HG02970 (cell line): ENCODE measurements at regions not wholly inside any gene's neighbourhood (a gene's known extent, or its start where the extent isn't known, plus 50 kb on each side); places are given as distances from the start of the nearest gene placed in this dataset.

Source experiments
- ATAC-seq: cut with Tn5 transposase; IDR thresholded peaks from one replicate; pipeline ENCODE4 v1.9.1; 2021; ENCODE audit warnings: mild to moderate bottlenecking, moderate library complexity, moderate number of reproducible peaks; ENCODE audit not compliant: unreplicated experiment, low FRiP score

DNA sequence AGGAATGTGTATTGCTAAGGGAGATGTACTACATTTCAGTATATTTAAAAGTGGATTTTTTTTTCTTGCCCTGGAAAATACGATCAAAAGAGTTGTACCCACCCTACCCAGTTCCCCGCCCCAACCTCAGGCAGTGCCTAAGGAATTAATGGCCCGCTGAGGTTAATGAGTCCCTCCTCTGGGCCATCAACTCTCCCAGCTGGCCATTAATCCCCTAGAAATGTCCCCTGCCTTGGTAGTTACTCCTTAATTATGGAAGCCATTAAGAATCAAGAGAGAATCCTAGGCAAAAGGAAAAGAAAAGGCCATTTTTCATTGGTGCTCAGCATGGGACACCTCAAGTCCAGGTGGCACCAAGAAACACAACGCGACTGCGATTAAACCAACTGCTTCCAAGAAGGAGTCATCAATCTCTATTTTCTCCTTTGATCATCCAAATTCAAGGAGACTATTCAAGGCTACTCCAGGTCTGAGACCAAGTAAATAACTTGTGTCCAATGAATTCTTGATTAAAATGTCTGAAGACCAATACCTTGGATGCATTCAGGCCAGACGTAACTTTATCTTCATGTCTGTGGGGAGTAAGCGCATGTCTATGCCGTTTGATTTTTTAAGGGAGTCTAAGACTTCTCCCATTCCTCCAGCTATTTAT is 1962.2 kb upstream of the WWC1 start:
- ATAC-seq, result no peak

DNA sequence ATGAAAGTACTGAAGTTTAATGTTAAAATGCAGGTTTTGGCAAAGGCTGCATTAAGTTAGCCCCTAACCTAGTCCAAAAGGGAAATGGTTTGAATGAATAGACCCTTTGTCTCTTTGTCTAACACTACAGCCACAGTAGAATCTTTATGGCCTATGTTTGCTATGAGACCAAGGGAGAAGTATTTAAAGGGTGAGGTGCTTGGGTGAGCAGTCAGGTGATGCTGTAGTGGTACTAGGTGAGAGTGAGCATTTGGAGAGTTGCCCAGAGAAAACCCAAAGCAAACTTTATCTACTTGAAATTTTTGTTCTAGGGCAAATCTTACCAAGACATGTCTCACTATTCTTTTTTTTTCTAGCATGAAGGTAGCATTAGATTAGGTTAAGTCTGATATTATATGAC is 1961.4 kb upstream of the WWC1 start:
- ATAC-seq, result no peak

DNA sequence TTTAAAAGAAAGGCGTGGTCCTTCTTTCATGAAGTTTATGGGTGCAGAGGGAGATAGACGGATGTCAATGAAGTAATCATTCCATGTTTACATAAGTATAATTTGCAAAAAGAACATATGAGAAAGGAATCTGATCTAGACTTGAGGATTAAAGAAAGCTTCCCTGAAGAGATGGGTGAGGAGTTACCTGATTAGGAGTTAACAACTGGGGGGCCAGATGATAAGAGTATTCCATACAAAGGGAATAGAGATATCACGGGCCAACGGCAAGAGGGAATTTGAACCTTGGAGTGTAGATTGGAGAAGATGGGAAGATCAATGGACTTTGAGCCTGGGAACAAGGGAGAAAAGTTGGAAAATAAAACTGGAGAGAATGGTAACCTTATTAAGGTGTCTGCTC is 1959.9 kb upstream of the WWC1 start:
- ATAC-seq, result no peak

- no peak for ATAC-seq
Observed at GRCh38 chr5:166338801-166339200, 1952.6 kb upstream of the WWC1 start.

DNA sequence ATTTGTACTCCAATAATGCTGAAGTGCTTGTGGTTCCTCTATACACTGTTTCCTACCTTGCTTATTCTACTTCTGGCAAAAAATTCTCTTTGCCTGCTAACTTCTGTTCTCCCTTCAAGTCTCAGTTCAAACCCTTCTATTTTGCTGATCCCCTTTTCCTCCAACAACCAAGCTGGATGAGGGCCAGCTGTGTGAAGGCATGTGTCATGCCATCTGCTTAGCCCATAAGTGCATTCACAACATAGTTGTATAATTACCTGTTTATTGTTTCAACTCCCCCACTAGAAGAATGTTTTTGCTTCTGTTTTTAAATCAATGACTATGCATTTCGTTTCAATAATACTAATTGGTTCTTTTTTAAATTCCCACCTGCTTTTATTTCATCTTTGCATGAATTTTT is 1951.4 kb upstream of the WWC1 start:
- ATAC-seq, result no peak

DNA sequence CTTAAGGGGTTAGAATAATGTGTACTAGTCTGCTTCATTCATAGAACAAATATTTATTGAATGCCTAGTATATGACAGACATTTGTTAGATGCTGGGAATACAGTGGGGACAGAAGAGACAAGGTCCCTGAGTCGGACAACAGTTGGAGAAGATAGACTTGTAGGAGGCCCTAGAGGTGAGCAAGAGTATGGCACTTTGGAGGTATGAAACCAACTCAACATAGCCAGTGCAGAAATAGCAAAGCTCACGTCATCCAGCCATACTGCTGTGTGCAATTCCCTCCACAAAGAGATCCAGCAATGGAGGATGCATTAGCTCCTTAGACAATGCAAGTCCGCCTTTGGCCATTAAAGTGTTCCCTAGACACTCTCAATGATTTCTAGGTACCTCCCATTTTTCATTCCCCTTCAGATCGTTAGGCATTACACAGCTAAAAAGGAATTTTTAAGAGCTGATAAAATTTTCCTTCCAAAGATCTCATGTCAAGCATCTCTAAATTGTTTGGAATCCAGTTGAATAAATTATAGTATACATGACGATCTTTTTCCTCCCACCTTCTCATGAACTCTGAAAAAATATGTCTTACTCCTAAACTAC is 1949.6 kb upstream of the WWC1 start:
- no peak for ATAC-seq

GRCh38 chr5:166342402-166342801 is 1949.0 kb upstream of the WWC1 start:
- ATAC-seq, result no peak

GRCh38 chr5:166346726-166347374 is 1944.6 kb upstream of the WWC1 start:
- ATAC-seq, result no peak

GRCh38 chr5:166349046-166349445 is 1942.4 kb upstream of the WWC1 start:
- no peak for ATAC-seq

- ATAC-seq, result no peak
Observed at GRCh38 chr5:166353580-166353979, 1937.9 kb upstream of the WWC1 start.

- no peak for ATAC-seq
Observed at GRCh38 chr5:166354332-166354731, 1937.1 kb upstream of the WWC1 start.

DNA sequence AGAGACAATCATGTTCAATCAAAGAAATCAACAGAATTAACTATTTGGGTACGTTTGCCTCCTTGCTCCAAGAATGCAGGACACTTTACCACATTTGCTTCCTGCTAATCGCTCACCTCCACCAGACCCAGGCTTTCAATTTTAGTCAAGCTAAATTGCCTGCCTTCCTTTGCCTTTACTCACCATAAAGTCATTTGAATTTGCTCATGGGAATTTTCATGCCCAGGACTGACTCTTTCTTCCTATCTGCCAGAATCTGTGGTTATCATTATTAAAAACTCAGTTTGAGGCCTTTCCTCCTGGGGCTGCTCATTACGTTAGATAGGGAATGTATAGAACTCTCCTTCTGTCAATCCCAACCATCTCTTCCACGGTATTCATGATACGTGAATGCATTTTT is 1935.3 kb upstream of the WWC1 start:
- no peak for ATAC-seq

DNA sequence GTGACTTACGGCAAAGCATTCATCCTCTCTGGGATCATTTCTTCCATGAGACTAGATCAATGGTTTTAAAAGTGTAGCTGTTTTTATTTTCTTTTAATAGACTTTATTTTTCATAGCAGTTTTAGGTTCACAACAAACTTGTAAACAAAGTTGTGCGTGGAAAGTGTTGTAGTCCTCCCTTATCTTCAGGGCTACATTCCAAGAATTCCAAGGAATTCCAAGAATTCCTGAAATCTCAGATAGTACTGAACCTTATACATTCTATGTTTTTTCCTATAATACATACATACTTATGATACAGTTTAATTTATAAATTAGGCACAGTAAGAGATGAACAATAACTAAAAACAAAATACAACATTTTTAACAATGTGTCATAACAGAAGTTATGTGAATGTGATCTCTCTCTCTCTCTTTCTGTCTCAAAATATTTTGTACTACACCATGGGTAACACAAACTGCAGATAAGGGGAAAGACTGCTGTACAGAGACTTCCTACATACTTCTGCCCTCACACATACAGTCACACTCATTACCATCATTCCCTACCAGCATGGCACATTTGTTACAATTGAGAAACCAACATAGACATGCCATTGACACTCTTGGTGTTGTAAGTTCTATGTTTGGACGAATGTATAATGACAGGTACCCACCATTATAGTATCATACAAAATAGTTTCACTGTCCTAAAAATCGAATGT is 1933.2 kb upstream of the WWC1 start:
- no peak for ATAC-seq

DNA sequence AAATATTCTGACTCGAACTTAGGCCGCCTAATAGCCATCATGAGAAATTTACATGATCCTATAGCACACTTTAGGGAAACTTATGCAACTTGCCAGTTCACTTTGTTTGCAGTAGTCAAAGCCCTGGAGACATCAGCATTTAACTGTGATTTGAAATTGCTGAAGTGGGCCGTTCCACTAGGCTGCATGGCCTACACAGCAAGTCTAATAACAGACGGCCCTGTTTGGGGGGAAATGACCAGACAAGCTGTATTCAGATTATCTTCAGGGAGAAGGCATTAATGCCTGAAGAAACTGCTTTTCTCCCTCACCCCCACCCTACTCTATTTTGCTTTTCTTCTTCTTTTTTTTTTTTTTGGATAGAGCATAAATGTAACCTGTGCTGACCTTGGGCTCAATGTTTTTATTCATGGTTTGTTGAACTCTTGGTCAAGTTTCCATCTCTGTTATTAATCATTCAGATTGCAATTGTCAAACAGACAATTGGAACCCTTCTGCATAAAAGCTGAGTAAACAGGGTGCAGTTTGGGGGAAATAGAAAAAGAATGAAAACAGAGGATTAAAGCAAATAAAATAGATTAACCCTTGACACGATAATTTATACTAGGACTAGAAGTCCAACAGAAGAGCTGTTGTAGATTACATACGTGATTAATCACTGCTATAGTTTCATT is 1928.2 kb upstream of the WWC1 start:
- ATAC-seq, result no peak

- no peak for ATAC-seq
Observed at GRCh38 chr5:166365164-166365563, 1926.3 kb upstream of the WWC1 start.

- no peak for ATAC-seq
Observed at GRCh38 chr5:166367391-166367790, 1924.1 kb upstream of the WWC1 start.

- no peak for ATAC-seq
Observed at GRCh38 chr5:166369346-166369745, 1922.1 kb upstream of the WWC1 start.

- ATAC-seq, result no peak
Observed at GRCh38 chr5:166369807-166370206, 1921.6 kb upstream of the WWC1 start.

DNA sequence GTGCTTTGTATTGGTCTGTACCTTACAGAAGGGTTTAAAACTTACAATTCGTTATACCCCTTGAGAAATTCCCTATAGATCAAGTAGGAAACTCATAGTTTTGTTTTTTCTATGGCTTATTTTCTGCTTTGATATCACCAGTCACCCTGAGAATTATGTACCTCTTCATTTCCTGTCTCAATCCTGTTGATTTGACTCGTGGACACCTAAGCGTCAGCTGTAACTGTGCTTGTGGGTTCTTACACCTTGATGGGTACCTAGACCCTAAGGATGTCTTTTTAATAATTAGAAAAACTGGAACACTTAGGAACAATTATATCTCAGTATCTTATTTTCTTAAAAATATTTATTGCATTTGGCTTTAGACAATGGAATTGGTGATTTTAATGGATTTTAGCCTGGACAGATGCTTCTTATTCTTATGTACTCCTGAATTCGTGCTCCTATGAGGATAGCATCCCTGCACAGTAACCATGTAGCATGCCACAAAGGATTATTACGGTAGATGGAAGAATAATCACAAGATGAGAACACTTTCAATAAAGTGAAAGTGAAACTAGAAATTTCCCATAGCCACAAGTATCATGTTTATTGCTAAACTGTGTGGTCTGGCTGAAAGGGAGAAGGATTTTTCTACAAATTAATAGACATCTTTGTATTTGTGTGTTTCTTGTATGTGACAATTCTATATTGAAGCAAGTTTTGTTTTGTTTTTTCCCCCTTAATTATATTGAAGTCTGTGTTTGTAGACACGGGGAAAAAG is 1920.3 kb upstream of the WWC1 start:
- no peak for ATAC-seq

- no peak for ATAC-seq
Observed at GRCh38 chr5:166373817-166374216, 1917.6 kb upstream of the WWC1 start.
